Esophagus squamous epithelium (tissue), 5 donors: ENCODE measurements at regions not wholly inside any gene's neighbourhood (a gene's known extent, or its start where the extent isn't known, plus 50 kb on each side); places are given as distances from the start of the nearest gene placed in this dataset.

ENCODE experiments used
- DNase-seq: peaks from one replicate; lab custom pipeline; 2025; lab: John Stamatoyannopoulos, UW
- H3K27ac ChIP-seq, 4 donors: fragments of 200-600 bp; sonication (generic); one replicate each; pipeline ENCODE4 v1.5.1; 2016 to 2019; ENCODE audit warnings: mild to moderate bottlenecking in 1 of 4
- H3K27me3 ChIP-seq, 4 donors: fragments of 200-600 bp; sonication (generic); 1 replicate in 3 of 4; 2 replicates in 1 of 4; pipeline versions ENCODE4 v1.5.1 to v1.6.0; 2017 to 2021; ENCODE audit warnings: antibody characterized with exemption in 1 of 4
- H3K36me3 ChIP-seq, 3 donors: fragments of 200-600 bp; sonication (generic); one replicate each; pipeline ENCODE4 v1.5.1; 2016 to 2019
- H3K4me1 ChIP-seq, 3 donors: fragments of 200-600 bp; sonication (generic); one replicate each; pipeline ENCODE4 v1.5.1; 2017 to 2019
- H3K4me3 ChIP-seq, 4 donors: fragments of 200-600 bp; sonication (generic); 1 replicate in 3 of 4; 2 replicates in 1 of 4; pipeline ENCODE4 v1.5.1; 2016 to 2019; ENCODE audit warnings: mild to moderate bottlenecking in 2 of 4, moderate library complexity in 1 of 4
- H3K9me3 ChIP-seq, 3 donors: fragments of 200-600 bp; sonication (generic); one replicate each; pipeline ENCODE4 v1.5.1; 2016 to 2019
- CTCF ChIP-seq, 6 experiments: fragments of 450-650 bp in 4 of 6; fragments of 200-600 bp in 2 of 6; sonication (generic) in 2 of 6; IDR thresholded peaks; one replicate each; pipeline ENCODE4 v1.5.1; 2016 to 2019; ENCODE audit warnings: antibody characterized with exemption in 6 of 6, mild to moderate bottlenecking in 4 of 6, moderate library complexity in 4 of 6
- POLR2A ChIP-seq, 4 donors: fragments of 450-650 bp; IDR thresholded peaks; one replicate each; pipeline ENCODE4 v1.6.1; 2017; ENCODE audit warnings: antibody characterized with exemption in 4 of 4, mild to moderate bottlenecking in 4 of 4, moderate library complexity in 3 of 4
- WGBS, 2 donors: methylation state at CpG; one replicate each; pipeline ENCODE4 v1.1.5; 2018; 5-methylcytosine and 5-hydroxymethylcytosine counted together
- intact Hi-C: fragments of 100-400 bp; cut with DNase I; formaldehyde crosslinking; loops from one replicate; pipeline ENCODE4 v1.15.0; 2022
- donor health status: DM: yes; HTN: yes; CAD: no.

GRCh38 chr14:29463727-29464395 is 463.8 kb downstream of the PRKD1 start:
- no peak for DNase-seq
- H3K27ac ChIP-seq = no peak overlapping the region
- intact Hi-C loops = no loop called here
- no peaks in the 10 kb centered on the region for H3K9me3 ChIP-seq
- 34% methylated on average over 6 of the region's 6 CpGs for WGBS, 2 donors
- H3K27me3 ChIP-seq = no peaks in the 10 kb centered on the region
- H3K36me3 ChIP-seq = no peaks in the 10 kb centered on the region
- H3K4me1 ChIP-seq = no peaks in the 10 kb centered on the region
- no peak overlapping the region for H3K4me3 ChIP-seq
- TF ChIP-seq CTCF (IDR thresholded peaks at IDR 0.05) (no peak), POLR2A (IDR thresholded peaks at IDR 0.05) (no peak)

- DNase-seq = no peak
- Histone ChIP-seq H3K27me3 (no peaks in the 10 kb centered on the region), H3K27ac (no peak overlapping the region), H3K4me1 (no peaks in the 10 kb centered on the region), H3K9me3 (no peaks in the 10 kb centered on the region), H3K4me3 (no peak overlapping the region), H3K36me3 (no peaks in the 10 kb centered on the region)
- WGBS, 2 donors = 26 to 28% methylated on average over 2 of the region's 2 CpGs
- TF ChIP-seq POLR2A (IDR thresholded peaks at IDR 0.05) = no peak
- no peak for TF ChIP-seq CTCF (IDR thresholded peaks at IDR 0.05)
- intact Hi-C loops = no loop called here
Observed at GRCh38 chr14:29465095-29465494, 462.6 kb downstream of the PRKD1 start.

- DNase-seq = no peak
- H3K27ac ChIP-seq = no peak overlapping the region
- H3K4me3 ChIP-seq = no peak overlapping the region
- H3K4me1 ChIP-seq = no peaks in the 10 kb centered on the region
- H3K36me3 ChIP-seq = no peaks in the 10 kb centered on the region
- peaks cover 0 to 2% (median 0%) of the 10 kb centered on the region in 3 donors for H3K9me3 ChIP-seq
- TF ChIP-seq POLR2A (IDR thresholded peaks at IDR 0.05) = no peak
- TF ChIP-seq CTCF (IDR thresholded peaks at IDR 0.05) = no peak
- intact Hi-C loops = no loop called here
- no peaks in the 10 kb centered on the region for H3K27me3 ChIP-seq
Observed at GRCh38 chr14:29475641-29476040, 452.0 kb downstream of the PRKD1 start.

GRCh38 chr14:29486132-29486531 is 441.5 kb downstream of the PRKD1 start:
- 79 to 81% methylated on average over 4 of the region's 4 CpGs for WGBS, 2 donors
- TF ChIP-seq CTCF (IDR thresholded peaks at IDR 0.05) (no peak), POLR2A (IDR thresholded peaks at IDR 0.05) (no peak)
- DNase-seq = no peak

GRCh38 chr14:29489911-29490425 is 437.7 kb downstream of the PRKD1 start:
- Histone ChIP-seq H3K4me1 (no peaks in the 10 kb centered on the region), H3K4me3 (no peak overlapping the region), H3K27ac (no peak overlapping the region), H3K27me3 (no peaks in the 10 kb centered on the region), H3K9me3 (no peaks in the 10 kb centered on the region), H3K36me3 (no peaks in the 10 kb centered on the region)
- TF ChIP-seq CTCF (IDR thresholded peaks at IDR 0.05) (no peak), POLR2A (IDR thresholded peaks at IDR 0.05) (no peak)
- intact Hi-C loops = no loop called here
- 75% methylated on average over 4 of the region's 4 CpGs for WGBS, 2 donors
- no peak for DNase-seq

More at GRCh38 chr14:29486132-29486531, 441.5 kb downstream of the PRKD1 start:
- Histone ChIP-seq H3K27ac (no peak overlapping the region), H3K36me3 (no peaks in the 10 kb centered on the region), H3K9me3 (no peaks in the 10 kb centered on the region), H3K4me1 (no peaks in the 10 kb centered on the region), H3K4me3 (no peak overlapping the region), H3K27me3 (no peaks in the 10 kb centered on the region)
- intact Hi-C loops = no loop called here
